ENCODE measurements at regions not wholly inside any gene's neighbourhood (a gene's known extent, or its start where the extent isn't known, plus 50 kb on each side); places are given as distances from the start of the nearest gene placed in this dataset.

GRCh38 chr15:84142888-84143337 is 92.7 kb upstream of the GOLGA6L4 start:
- TF ChIP-seq EZH2 (IDR thresholded peaks at IDR 0.05): no peak
- no peak; the same call in 1 of the 2 replicates for TF ChIP-seq POLR2AphosphoS5 (IDR thresholded peaks at IDR 0.05; ENCODE audit: borderline replicate concordance, low read depth, low read length)
- TF ChIP-seq FOXP2 (optimal IDR thresholded peaks at IDR 0.05; ENCODE audit: control extremely low read depth, extremely low read length, insufficient read depth): no peak
